Astrocyte of the cerebellum (primary cell): ENCODE measurements at regions not wholly inside any gene's neighbourhood (a gene's known extent, or its start where the extent isn't known, plus 50 kb on each side); places are given as distances from the start of the nearest gene placed in this dataset.

ENCODE experiments used
- DNase-seq: peaks from one replicate; pipeline ENCODE4 v3.0.0-alpha.2; 2011; ENCODE audit warnings: low read depth
- H3K4me3 ChIP-seq: 2 replicates; pipeline ENCODE4 v1.5.1; 2011; ENCODE audit warnings: mild to moderate bottlenecking, low read depth, low read length, moderate library complexity
- in situ Hi-C: cut with HindIII; loops from 2 replicates; pipeline ENCODE4 v1.10.0; 2017; ENCODE audit warnings: low sequenced_read_pairs
- TF ChIP-seq, protein P1 (sequence below): IDR thresholded peaks from 2 replicates; pipeline ENCODE4 v1.5.1; 2012; ENCODE audit warnings: low read length, low read depth, moderate library complexity, mild to moderate bottlenecking; ENCODE audit errors: missing control alignments

DNA sequence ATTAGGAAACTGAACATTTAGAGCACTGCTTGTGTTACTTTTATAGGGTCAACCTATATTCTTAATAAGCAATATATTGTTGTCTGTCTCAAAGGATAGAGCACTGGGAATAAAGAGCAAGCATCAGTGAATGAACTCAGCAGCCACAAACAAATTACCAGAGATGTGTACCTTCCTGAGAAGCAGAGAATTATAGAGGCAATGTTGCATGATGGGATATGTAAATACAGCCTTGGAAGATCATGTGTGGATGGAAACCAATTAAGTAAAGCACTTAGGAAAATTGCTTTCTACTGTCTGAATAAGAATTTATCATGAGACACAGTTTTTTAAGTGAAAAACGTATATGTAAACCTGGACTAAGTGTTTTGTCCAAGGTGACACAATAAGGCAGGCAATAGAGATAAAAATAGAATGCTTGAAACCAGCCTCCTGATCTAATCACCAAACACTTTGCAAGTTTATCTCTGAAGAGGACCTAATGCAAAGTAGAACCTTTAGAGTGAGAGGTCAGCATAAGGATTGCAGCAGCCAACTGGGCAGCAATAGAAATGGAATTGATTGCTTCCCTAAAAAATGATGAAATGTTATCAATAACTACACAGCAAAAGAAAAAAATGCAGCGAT, 848.0 kb downstream of the TUSC7 start:
- in situ Hi-C loops = no loop called here
- no peak overlapping the region for H3K4me3 ChIP-seq
- DNase-seq = no peak
- TF ChIP-seq, protein P1, sequence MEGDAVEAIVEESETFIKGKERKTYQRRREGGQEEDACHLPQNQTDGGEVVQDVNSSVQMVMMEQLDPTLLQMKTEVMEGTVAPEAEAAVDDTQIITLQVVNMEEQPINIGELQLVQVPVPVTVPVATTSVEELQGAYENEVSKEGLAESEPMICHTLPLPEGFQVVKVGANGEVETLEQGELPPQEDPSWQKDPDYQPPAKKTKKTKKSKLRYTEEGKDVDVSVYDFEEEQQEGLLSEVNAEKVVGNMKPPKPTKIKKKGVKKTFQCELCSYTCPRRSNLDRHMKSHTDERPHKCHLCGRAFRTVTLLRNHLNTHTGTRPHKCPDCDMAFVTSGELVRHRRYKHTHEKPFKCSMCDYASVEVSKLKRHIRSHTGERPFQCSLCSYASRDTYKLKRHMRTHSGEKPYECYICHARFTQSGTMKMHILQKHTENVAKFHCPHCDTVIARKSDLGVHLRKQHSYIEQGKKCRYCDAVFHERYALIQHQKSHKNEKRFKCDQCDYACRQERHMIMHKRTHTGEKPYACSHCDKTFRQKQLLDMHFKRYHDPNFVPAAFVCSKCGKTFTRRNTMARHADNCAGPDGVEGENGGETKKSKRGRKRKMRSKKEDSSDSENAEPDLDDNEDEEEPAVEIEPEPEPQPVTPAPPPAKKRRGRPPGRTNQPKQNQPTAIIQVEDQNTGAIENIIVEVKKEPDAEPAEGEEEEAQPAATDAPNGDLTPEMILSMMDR = no peak

DNA sequence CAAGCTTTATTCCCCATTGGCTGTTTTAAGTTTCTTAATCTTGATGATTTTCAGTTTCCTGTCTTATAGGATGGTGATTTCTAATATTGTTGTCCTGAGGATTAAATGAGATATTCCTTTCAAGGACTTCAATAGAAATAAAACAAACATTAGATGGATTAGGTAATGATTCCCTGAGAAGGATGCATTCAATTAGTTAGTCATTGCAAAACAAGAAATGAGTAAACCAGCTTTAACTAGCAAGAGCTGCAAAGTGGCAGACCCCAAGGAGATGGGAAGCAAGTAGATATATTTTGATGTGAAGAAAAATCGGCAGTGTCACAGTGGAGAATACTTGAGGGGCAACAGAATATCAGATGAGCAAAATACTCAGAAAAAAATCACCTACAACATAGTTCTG, 849.1 kb downstream of the TUSC7 start:
- TF ChIP-seq, protein P1 = no peak
- DNase-seq = no peak
- in situ Hi-C loops = no loop called here
- H3K4me3 ChIP-seq = no peak overlapping the region

DNA sequence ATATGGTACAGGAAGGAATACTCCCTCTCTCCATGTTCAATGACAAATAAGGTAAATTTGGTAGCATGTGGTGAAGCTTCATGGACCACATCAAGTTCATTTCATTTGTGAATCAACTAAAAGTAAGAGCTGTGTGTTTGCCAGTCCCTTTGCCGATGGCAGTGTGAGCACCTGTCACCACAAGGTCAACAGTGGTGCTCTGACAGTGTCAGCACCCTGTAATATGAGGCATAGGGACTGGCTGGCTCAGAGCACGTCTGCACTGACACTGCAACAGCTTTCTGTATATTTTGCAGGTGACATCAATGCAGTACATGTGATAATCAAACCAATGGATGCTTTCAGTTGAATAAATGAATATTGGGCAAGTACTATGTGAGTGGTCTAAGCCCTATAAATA, 852.4 kb downstream of the TUSC7 start:
- in situ Hi-C loops = no loop called here
- TF ChIP-seq, protein P1 = no peak
- H3K4me3 ChIP-seq = no peak overlapping the region
- no peak for DNase-seq

DNA sequence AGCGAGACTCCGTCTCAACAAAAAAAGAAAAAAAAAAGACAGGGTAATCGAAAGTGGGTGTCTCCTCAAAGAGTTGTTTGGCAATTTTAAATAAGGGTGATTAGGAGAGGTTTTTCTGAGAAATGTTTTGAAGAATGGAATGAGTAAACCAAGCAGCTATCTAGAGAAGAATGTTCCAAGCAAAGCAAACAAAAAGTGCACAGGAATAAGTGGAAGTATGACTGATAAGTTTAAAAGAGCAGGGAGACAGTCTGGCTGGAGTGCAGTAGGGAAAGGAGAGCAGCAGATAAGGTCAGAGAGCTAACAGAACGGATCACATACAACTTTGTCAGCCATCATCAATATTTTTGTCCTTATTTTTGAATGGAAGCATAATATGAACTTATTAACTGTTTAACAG, 853.5 kb downstream of the TUSC7 start:
- TF ChIP-seq, protein P1 = no peak
- in situ Hi-C loops = no loop called here
- H3K4me3 ChIP-seq = no peak overlapping the region
- DNase-seq = no peak

DNA sequence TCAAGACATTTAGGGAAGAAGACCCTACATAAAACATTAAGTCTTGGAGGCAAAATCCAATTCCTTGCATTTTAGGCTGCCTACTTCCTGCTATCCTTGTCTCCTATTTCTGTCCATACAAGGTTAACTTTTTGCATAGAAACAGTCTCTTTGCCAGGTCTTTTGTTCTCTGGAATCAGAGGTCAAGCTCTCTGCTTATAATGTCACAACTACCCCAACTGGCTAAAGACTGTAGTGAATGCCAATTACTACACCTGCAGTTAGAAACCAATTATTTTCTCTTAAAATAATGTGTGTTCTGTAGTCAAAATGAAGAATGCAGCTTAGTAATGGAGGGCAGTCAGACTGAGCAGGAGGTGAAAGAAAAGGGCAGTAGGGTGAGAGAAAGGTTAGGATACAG, 856.2 kb downstream of the TUSC7 start:
- TF ChIP-seq, protein P1 = no peak
- no peak overlapping the region for H3K4me3 ChIP-seq
- in situ Hi-C loops = no loop called here
- no peak for DNase-seq

DNA sequence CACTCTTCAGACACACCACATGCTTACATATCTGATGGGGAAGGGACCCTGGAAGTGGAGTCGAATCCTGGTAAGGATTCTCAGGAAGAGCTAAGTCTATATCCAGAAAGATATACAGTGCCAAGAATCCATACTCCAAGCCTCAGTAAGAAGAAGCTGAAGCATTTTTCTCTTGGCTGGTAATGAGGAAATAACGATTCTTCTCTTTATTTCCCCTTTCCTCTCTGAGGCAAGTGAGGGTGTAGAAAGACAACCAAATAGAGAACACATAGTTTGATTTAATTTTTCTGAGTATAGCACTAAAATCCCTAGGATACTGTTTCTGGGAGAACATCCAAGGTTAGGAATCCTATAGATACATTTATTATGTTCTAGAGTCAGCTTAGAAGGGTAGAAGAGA, 857.3 kb downstream of the TUSC7 start:
- in situ Hi-C loops = no loop called here
- no peak overlapping the region for H3K4me3 ChIP-seq
- TF ChIP-seq, protein P1 = no peak
- no peak for DNase-seq
